ENCODE measurements at regions not wholly inside any gene's neighbourhood (a gene's known extent, or its start where the extent isn't known, plus 50 kb on each side); places are given as distances from the start of the nearest gene placed in this dataset.
A peak's percentile ranks its signal among the peaks of the same experiment; 100 is the strongest.
"Not testable (repeated sequence)": the region's sequence is repeated elsewhere in the genome, so short reads cannot be mapped to it uniquely, and the experiment has no call there.

DNA sequence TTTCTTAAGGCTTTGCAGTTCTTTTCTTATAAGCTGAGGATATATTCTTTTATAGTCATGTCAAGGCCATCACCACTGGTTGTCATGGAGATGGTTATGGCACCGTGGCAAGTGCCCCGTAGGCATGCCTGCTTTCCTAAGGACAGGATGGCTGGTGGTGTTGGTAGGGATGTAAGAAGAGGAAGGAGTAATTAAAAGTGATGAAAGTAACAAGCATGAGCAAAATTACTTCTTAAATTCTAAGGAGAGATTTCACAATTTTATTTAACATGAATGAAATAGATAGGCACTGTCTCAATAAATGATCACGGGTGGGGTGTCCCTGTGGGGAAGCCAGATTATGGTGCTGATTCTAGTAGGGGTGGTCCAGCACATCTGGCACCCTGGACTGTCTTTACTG, 290.2 kb upstream of the KLF4 start:
- TF ChIP-seq CTCF (conservative IDR thresholded peaks at IDR 0.05): no peak
- H3K9me3 Mint-ChIP-seq: no peaks in the 10 kb centered on the region
- no peak for DNase-seq (ENCODE audit: low read depth, low spot score)
- H3K27me3 Mint-ChIP-seq (ENCODE audit: low read depth): no peaks in the 10 kb centered on the region
- H3K4me3 Mint-ChIP-seq: no peak overlapping the region
- H3K36me3 Mint-ChIP-seq (ENCODE audit: low read depth): no peaks in the 10 kb centered on the region
- no peaks in the 10 kb centered on the region for H3K4me1 Mint-ChIP-seq
- peak overlapping the region; percentile 62 for H3K27ac Mint-ChIP-seq (ENCODE audit: unreplicated experiment)

DNA sequence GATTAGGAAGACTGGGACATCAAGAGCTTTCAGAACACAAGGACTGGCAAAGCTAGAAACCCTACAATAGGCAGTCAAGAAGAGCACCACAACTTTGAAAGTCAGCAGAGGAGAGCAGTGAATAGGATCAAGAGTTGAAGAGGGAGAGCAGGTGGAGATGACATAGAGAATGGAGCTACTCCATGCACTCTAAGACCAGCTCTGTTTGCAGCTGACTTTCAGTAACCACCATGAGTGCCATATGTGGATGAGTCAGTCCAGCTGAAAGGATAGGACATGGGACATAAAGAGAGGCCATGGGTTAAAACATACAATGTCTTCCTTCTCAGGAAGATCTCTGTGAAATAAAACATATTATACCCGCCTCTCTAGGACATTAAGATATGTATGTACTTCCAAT, 289.1 kb upstream of the KLF4 start:
- DNase-seq (ENCODE audit: low read depth, low spot score): no peak
- Mint-ChIP-seq H3K4me3 (no peak overlapping the region), H3K36me3 (ENCODE audit: low read depth) (no peaks in the 10 kb centered on the region), H3K9me3 (peaks cover 5% of the 10 kb centered on the region), H3K27me3 (ENCODE audit: low read depth) (no peaks in the 10 kb centered on the region), H3K27ac (ENCODE audit: unreplicated experiment) (no peak overlapping the region), H3K4me1 (no peaks in the 10 kb centered on the region)
- no peak for TF ChIP-seq CTCF (conservative IDR thresholded peaks at IDR 0.05)

DNA sequence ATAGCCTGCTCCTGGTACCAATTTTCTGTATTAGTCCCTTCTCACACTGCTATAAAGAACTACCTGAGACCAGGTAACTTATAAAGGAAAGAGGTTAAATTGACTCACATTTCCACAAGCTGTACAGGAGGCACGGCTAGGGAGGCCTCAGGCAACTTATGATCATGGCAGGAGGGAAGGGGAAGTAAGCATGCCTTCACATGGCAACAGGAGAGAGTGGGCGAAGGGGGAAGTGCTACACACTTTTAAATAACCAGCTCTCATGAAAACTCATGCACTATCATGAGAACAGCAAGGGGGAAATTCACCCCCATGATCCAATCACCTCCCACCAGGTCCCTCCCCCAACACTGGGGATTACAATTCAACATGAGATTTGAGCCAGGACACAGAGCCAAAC, 284.5 kb upstream of the KLF4 start:
- H3K27me3 Mint-ChIP-seq (ENCODE audit: low read depth); H3K4me3 Mint-ChIP-seq; DNase-seq (ENCODE audit: low read depth, low spot score); H3K36me3 Mint-ChIP-seq (ENCODE audit: low read depth); H3K4me1 Mint-ChIP-seq; H3K27ac Mint-ChIP-seq (ENCODE audit: unreplicated experiment): not testable (repeated sequence)
- peaks cover 13% of the 10 kb centered on the region for H3K9me3 Mint-ChIP-seq

- Mint-ChIP-seq H3K27ac (ENCODE audit: unreplicated experiment) (no peak overlapping the region), H3K36me3 (ENCODE audit: low read depth) (no peaks in the 10 kb centered on the region), H3K4me3 (no peak overlapping the region), H3K4me1 (no peaks in the 10 kb centered on the region), H3K27me3 (ENCODE audit: low read depth) (no peaks in the 10 kb centered on the region), H3K9me3 (peaks cover 13% of the 10 kb centered on the region)
- DNase-seq (ENCODE audit: low read depth, low spot score): no peak
- TF ChIP-seq CTCF (conservative IDR thresholded peaks at IDR 0.05): no peak
These were observed 283.4 kb upstream of the KLF4 start for GRCh38 chr9:107772988-107773387.

DNA sequence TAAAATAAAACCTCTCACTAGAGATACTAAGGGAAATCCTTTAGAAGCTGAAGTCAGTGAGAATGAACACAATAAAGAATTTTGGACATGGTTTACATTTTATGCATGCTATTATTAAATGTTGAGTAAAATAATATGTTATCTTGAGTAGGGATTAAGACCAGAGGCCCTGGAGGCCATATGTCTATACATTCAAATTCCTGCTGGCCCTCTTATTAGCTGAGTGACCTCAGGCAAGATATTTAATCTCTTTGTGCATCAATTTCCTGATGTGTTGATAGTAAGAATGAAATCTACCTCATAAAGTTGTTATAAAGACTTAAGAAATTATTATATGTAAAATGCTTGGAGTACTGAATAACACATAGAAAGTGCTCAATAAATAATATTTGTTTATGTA, 281.1 kb upstream of the KLF4 start:
- Mint-ChIP-seq H3K27me3 (ENCODE audit: low read depth) (no peaks in the 10 kb centered on the region), H3K9me3 (peaks cover 13% of the 10 kb centered on the region), H3K27ac (ENCODE audit: unreplicated experiment) (no peak overlapping the region), H3K36me3 (ENCODE audit: low read depth) (no peaks in the 10 kb centered on the region), H3K4me1 (no peaks in the 10 kb centered on the region), H3K4me3 (no peak overlapping the region)
- no peak for DNase-seq (ENCODE audit: low read depth, low spot score)
- no peak for TF ChIP-seq CTCF (conservative IDR thresholded peaks at IDR 0.05)

DNA sequence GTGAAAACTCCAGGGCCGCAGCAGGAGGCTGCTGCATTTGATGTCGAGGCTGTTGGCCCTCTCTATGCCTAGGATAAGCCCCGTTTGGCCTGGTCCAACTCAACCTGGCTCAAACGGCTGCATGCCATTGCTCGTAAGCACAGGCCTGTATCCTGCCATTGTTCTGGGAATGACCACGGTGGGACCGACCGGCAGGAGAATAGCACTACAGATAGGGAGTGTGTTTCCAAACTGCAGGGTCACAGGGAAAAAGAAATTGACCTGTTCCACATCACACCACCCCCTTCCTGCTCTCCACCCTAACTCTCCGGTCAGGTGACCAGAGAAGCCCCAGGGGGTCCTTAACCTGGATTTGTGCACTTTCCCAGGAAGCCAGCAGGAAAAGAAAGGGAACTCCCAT, 278.7 kb upstream of the KLF4 start:
- Mint-ChIP-seq H3K36me3 (ENCODE audit: low read depth) (no peaks in the 10 kb centered on the region), H3K27me3 (ENCODE audit: low read depth) (no peaks in the 10 kb centered on the region), H3K4me3 (no peak overlapping the region)

More for the DNA sequence above, 278.7 kb upstream of the KLF4 start:
- no peak for TF ChIP-seq CTCF (conservative IDR thresholded peaks at IDR 0.05)
- Mint-ChIP-seq H3K9me3 (peaks cover 10% of the 10 kb centered on the region), H3K4me1 (no peaks in the 10 kb centered on the region), H3K27ac (ENCODE audit: unreplicated experiment) (no peak overlapping the region)
- no peak for DNase-seq (ENCODE audit: low read depth, low spot score)

Data from neural crest cell (in vitro differentiated cells).